ENCODE measurements at regions not wholly inside any gene's neighbourhood (a gene's known extent, or its start where the extent isn't known, plus 50 kb on each side); places are given as distances from the start of the nearest gene placed in this dataset.

DNA sequence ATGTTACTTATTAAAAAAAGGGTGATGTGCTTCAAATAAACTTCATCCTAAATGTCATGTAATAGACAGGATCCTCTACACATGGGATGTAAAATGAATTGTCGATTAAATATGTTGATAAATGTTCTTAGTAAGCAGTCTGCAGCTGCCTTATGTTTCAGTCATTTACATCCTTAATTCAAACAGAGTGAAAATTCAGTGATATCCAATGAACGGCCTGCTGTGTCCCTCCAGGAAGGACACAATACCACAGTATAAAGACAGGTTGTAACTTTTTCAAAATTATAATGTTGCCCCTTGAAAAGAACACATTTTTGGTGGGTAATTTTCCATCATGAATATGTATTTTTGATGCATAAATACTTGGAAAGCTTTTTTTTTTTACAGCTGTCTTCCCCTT, 266.5 kb upstream of the SEMA3A start:
- H3K27me3 ChIP-seq (ENCODE audit: control insufficient read depth in 1 of 2, insufficient read depth in 2 of 2, low read length in 2 of 2): no peaks in the 10 kb centered on the region
- no peak overlapping the region for H3K9ac ChIP-seq (ENCODE audit: low read depth in 1 of 2, low read length in 2 of 2)
- no peaks in the 10 kb centered on the region for H3K4me1 ChIP-seq (ENCODE audit: control insufficient read depth in 1 of 2, insufficient read depth in 2 of 2, low read length in 2 of 2)
- no peaks in the 10 kb centered on the region for H3K36me3 ChIP-seq (ENCODE audit: control insufficient read depth in 1 of 2, insufficient read depth in 2 of 2, low read length in 2 of 2)
- no peaks in the 10 kb centered on the region for H3K9me3 ChIP-seq (ENCODE audit: control insufficient read depth in 1 of 2, low read length in 2 of 2)
- H3K4me3 ChIP-seq (ENCODE audit: low read depth in 1 of 2, low read length in 2 of 2): no peak overlapping the region
- H3K27ac ChIP-seq (ENCODE audit: low read depth, low read length): no peak overlapping the region

DNA sequence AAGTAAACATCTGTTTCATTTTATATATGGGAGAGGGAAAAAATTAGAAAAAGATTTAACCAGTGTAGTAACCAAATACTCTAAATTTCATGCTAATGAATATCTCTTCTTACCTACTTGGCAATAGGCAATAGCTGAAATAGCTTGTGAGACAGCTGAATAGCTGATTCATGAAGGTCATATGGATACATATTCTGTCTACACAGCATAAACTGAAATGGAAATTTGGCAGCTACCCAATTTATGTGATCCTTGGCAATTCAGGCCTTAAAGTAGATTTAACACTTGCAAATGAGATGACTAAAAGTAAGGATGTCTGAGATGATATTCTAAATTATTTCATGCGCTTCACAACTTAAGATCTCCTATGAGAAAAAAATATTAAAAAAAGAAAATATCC, 261.2 kb upstream of the SEMA3A start:
- no peaks in the 10 kb centered on the region for H3K27me3 ChIP-seq (ENCODE audit: control insufficient read depth in 1 of 2, insufficient read depth in 2 of 2, low read length in 2 of 2)
- no peaks in the 10 kb centered on the region for H3K4me1 ChIP-seq (ENCODE audit: control insufficient read depth in 1 of 2, insufficient read depth in 2 of 2, low read length in 2 of 2)
- H3K9me3 ChIP-seq (ENCODE audit: control insufficient read depth in 1 of 2, low read length in 2 of 2): no peaks in the 10 kb centered on the region
- H3K4me3 ChIP-seq (ENCODE audit: low read depth in 1 of 2, low read length in 2 of 2): no peak overlapping the region
- no peaks in the 10 kb centered on the region for H3K36me3 ChIP-seq (ENCODE audit: control insufficient read depth in 1 of 2, insufficient read depth in 2 of 2, low read length in 2 of 2)
- H3K27ac ChIP-seq (ENCODE audit: low read depth, low read length): no peak overlapping the region
- no peak overlapping the region for H3K9ac ChIP-seq (ENCODE audit: low read depth in 1 of 2, low read length in 2 of 2)

DNA sequence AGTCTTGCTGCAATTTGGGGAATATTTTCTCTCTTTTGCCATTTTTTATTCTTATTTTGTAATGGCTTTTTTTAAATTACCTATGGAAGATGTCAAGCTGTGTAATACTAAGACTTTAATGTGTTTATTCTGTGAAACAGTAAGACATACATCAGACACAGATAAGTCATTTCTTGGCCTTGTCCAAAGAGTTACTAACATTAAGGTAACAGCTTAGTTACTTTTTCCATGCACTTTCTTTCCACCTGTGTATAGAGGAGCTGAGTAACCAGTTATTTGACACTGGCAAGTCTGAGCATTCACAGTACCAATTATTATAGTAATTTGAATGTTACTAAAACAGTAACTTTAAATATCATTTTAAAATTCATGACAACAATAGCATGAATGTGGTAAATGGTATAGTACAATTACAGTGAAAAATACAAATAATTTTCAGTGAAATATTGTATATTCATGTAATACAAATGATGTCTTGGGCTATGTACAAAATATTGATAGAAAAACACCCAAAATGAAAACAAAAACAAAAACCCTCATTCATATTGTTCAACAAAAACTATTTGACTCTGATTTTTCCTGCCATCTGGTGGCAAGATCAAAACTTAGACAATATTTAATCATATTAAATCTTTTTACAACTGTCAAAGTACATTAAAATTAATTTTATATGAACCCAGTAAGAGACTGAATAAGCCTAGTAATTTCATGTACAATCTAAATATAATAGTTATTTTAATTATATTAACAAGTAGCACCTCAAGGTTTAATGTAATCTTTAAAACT, 259.8 kb upstream of the SEMA3A start:
- Histone ChIP-seq H3K27ac (ENCODE audit: low read depth, low read length) (no peak overlapping the region), H3K36me3 (ENCODE audit: control insufficient read depth in 1 of 2, insufficient read depth in 2 of 2, low read length in 2 of 2) (no peaks in the 10 kb centered on the region), H3K9ac (ENCODE audit: low read depth in 1 of 2, low read length in 2 of 2) (no peak overlapping the region), H3K9me3 (ENCODE audit: control insufficient read depth in 1 of 2, low read length in 2 of 2) (no peaks in the 10 kb centered on the region), H3K27me3 (ENCODE audit: control insufficient read depth in 1 of 2, insufficient read depth in 2 of 2, low read length in 2 of 2) (no peaks in the 10 kb centered on the region), H3K4me3 (ENCODE audit: low read depth in 1 of 2, low read length in 2 of 2) (no peak overlapping the region), H3K4me1 (ENCODE audit: control insufficient read depth in 1 of 2, insufficient read depth in 2 of 2, low read length in 2 of 2) (no peaks in the 10 kb centered on the region)

DNA sequence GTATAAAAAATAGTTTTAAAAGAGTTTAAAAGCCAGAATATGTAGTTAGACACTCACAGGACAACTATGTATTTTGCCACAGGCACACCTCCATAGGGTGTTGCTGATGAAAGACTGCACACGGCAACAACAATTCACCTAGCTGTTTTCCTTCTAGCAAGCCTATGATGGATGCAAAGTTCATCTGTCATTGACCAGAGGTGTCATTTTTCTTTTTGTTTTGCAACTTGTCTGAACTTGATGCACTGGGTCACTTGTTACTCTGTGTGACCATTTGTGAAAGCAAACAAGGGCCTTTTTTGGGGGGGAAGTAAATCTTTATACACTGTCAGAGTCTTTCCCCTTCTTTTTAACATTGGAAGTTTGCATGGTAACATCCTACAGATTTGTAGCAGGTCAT, 258.0 kb upstream of the SEMA3A start:
- Histone ChIP-seq H3K4me3 (ENCODE audit: low read depth in 1 of 2, low read length in 2 of 2) (no peak overlapping the region), H3K9me3 (ENCODE audit: control insufficient read depth in 1 of 2, low read length in 2 of 2) (no peaks in the 10 kb centered on the region), H3K9ac (ENCODE audit: low read depth in 1 of 2, low read length in 2 of 2) (no peak overlapping the region), H3K36me3 (ENCODE audit: control insufficient read depth in 1 of 2, insufficient read depth in 2 of 2, low read length in 2 of 2) (no peaks in the 10 kb centered on the region), H3K27me3 (ENCODE audit: control insufficient read depth in 1 of 2, insufficient read depth in 2 of 2, low read length in 2 of 2) (no peaks in the 10 kb centered on the region), H3K4me1 (ENCODE audit: control insufficient read depth in 1 of 2, insufficient read depth in 2 of 2, low read length in 2 of 2) (no peaks in the 10 kb centered on the region), H3K27ac (ENCODE audit: low read depth, low read length) (no peak overlapping the region)

DNA sequence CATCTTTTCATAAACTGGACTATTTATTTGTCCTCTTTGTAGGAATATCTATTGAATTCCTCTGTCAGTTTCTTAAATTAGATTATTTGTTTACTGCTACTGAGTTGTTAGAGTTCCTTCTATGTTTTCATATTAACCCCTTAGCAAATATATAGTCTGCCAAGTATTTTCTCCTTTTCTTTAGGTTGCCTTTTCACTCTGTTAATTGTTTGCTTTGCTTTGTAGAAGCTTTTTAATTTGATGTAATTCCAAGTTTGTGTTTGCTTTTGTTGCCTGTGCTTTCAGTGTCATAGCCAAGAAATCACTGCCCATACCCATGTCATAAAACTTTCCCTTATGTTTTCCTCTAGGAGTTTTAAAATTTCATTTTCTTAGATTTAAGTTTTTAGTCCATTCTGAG, 256.2 kb upstream of the SEMA3A start:
- H3K27me3 ChIP-seq (ENCODE audit: control insufficient read depth in 1 of 2, insufficient read depth in 2 of 2, low read length in 2 of 2): no peaks in the 10 kb centered on the region
- no peaks in the 10 kb centered on the region for H3K4me1 ChIP-seq (ENCODE audit: control insufficient read depth in 1 of 2, insufficient read depth in 2 of 2, low read length in 2 of 2)
- no peaks in the 10 kb centered on the region for H3K36me3 ChIP-seq (ENCODE audit: control insufficient read depth in 1 of 2, insufficient read depth in 2 of 2, low read length in 2 of 2)
- H3K9me3 ChIP-seq (ENCODE audit: control insufficient read depth in 1 of 2, low read length in 2 of 2): no peaks in the 10 kb centered on the region
- H3K27ac ChIP-seq (ENCODE audit: low read depth, low read length): no peak overlapping the region
- no peak overlapping the region for H3K9ac ChIP-seq (ENCODE audit: low read depth in 1 of 2, low read length in 2 of 2)
- H3K4me3 ChIP-seq (ENCODE audit: low read depth in 1 of 2, low read length in 2 of 2): no peak overlapping the region

DNA sequence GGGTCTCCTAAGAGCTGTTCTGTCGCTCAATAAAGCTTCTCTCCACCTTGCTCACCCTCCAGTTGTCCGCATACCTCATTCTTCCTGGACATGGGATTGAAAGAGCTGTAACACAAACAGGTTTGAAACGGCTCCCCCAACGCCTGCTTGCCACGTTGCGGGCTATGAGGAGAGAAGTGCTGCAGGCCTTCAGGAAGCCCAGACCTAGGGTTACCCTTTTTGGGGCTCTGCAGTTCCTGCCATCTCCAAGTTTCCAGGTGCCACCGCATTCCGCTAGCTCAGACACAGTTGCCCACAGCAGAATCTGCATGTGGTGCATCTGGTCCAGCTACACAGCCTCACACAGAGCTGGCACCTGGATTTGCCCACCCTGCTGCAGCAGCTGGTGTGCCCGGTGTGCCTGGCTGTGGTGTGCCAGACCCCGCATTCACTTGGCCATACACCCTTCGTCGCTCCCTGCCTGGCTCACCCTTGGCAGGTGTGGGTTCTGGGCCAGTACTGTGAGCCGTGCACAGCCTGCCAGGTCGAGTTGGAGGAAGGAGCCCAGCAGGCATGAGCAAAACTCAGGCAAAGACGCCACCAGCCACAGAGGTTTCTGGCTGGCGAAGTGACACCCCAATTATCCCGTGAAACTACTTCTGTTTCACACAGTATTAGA, 253.2 kb upstream of the SEMA3A start:
- no peaks in the 10 kb centered on the region for H3K4me1 ChIP-seq (ENCODE audit: control insufficient read depth in 1 of 2, insufficient read depth in 2 of 2, low read length in 2 of 2)
- H3K27ac ChIP-seq (ENCODE audit: low read depth, low read length): no peak overlapping the region
- no peaks in the 10 kb centered on the region for H3K36me3 ChIP-seq (ENCODE audit: control insufficient read depth in 1 of 2, insufficient read depth in 2 of 2, low read length in 2 of 2)
- no peak overlapping the region for H3K9ac ChIP-seq (ENCODE audit: low read depth in 1 of 2, low read length in 2 of 2)
- H3K9me3 ChIP-seq (ENCODE audit: control insufficient read depth in 1 of 2, low read length in 2 of 2): no peaks in the 10 kb centered on the region
- H3K27me3 ChIP-seq (ENCODE audit: control insufficient read depth in 1 of 2, insufficient read depth in 2 of 2, low read length in 2 of 2): no peaks in the 10 kb centered on the region
- H3K4me3 ChIP-seq (ENCODE audit: low read depth in 1 of 2, low read length in 2 of 2): no peak overlapping the region

DNA sequence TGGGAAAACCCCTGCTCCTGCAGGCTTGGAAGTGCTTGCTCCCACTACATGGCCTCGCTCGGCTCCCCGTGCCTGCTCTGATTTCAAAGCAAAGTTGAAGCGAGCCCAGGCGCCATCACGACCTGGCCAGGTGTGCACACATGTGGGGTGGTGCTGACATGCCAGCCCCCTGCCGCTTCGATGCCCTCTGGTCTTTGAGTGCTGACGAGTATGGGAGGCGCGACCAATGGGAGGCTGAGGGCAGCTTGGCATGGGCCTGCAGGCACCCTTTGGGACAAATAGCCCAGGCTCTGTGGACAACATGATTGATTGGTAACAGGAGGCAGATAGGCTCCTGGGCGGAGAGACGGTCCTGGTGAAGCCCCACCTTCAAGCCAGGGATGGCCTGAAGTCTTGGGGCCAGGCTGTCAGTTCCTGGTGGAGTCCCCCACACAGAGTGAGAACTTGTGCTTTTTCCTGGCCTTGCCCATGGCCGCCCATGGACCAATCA, 252.4 kb upstream of the SEMA3A start:
- Histone ChIP-seq H3K4me1 (ENCODE audit: control insufficient read depth in 1 of 2, insufficient read depth in 2 of 2, low read length in 2 of 2) (no peaks in the 10 kb centered on the region), H3K4me3 (ENCODE audit: low read depth in 1 of 2, low read length in 2 of 2) (no peak overlapping the region), H3K9me3 (ENCODE audit: control insufficient read depth in 1 of 2, low read length in 2 of 2) (no peaks in the 10 kb centered on the region), H3K27ac (ENCODE audit: low read depth, low read length) (no peak overlapping the region), H3K27me3 (ENCODE audit: control insufficient read depth in 1 of 2, insufficient read depth in 2 of 2, low read length in 2 of 2) (no peaks in the 10 kb centered on the region), H3K9ac (ENCODE audit: low read depth in 1 of 2, low read length in 2 of 2) (no peak overlapping the region), H3K36me3 (ENCODE audit: control insufficient read depth in 1 of 2, insufficient read depth in 2 of 2, low read length in 2 of 2) (no peaks in the 10 kb centered on the region)

DNA sequence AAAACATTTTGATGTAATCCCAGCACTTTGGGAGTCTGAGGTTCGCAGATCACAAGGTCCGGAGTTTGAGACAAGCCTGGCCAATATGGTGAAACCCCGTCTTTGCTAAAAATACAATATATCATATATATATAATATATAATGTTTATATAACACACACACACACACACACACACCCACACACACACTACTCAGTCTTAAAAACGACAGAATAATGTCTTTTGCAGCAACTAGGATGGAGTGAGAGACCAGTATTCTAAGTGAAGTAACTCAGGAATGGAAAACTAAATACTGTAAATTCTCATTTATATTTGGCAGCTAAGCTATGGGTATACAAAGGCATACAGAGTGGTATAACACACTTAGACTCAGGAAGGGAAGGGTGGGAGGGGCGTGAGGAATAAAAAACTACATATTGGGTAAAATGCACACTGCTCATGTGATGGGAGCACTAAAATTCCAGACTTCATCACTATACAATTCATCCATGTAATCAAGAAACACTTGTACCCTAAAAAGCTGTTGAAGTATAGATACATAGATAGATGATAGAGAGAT, 231.2 kb upstream of the SEMA3A start:
- no peak overlapping the region for H3K9ac ChIP-seq (ENCODE audit: low read depth in 1 of 2, low read length in 2 of 2)
- H3K9me3 ChIP-seq (ENCODE audit: control insufficient read depth in 1 of 2, low read length in 2 of 2): no peaks in the 10 kb centered on the region
- H3K36me3 ChIP-seq (ENCODE audit: control insufficient read depth in 1 of 2, insufficient read depth in 2 of 2, low read length in 2 of 2): no peaks in the 10 kb centered on the region
- H3K4me3 ChIP-seq (ENCODE audit: low read depth in 1 of 2, low read length in 2 of 2): no peak overlapping the region
- H3K4me1 ChIP-seq (ENCODE audit: control insufficient read depth in 1 of 2, insufficient read depth in 2 of 2, low read length in 2 of 2): no peaks in the 10 kb centered on the region
- H3K27ac ChIP-seq (ENCODE audit: low read depth, low read length): no peak overlapping the region
- no peaks in the 10 kb centered on the region for H3K27me3 ChIP-seq (ENCODE audit: control insufficient read depth in 1 of 2, insufficient read depth in 2 of 2, low read length in 2 of 2)

DNA sequence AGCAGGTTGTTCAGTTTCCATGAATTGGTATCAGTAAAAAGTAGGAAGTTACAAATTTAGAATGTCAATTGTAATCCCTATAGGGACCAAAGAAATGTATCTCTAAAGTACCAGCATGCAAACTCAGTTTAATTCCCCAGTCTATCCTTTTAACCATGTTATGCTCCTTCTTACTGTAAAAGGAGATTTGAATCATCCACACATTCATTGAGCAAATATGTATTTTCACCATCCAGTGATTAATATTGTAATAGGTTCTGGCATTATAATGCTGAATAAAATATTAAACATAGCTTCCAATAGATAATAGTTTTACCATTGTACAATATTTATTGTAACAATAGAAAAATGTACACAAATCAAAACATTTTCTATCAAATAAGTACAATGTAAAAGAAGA, 228.2 kb upstream of the SEMA3A start:
- H3K4me1 ChIP-seq (ENCODE audit: control insufficient read depth in 1 of 2, insufficient read depth in 2 of 2, low read length in 2 of 2): no peaks in the 10 kb centered on the region
- H3K36me3 ChIP-seq (ENCODE audit: control insufficient read depth in 1 of 2, insufficient read depth in 2 of 2, low read length in 2 of 2): no peaks in the 10 kb centered on the region
- peaks cover 0 to 3% of the 10 kb centered on the region in 2 donors for H3K9me3 ChIP-seq (ENCODE audit: control insufficient read depth in 1 of 2, low read length in 2 of 2)
- H3K27ac ChIP-seq (ENCODE audit: low read depth, low read length): no peak overlapping the region
- H3K9ac ChIP-seq (ENCODE audit: low read depth in 1 of 2, low read length in 2 of 2): no peak overlapping the region
- no peak overlapping the region for H3K4me3 ChIP-seq (ENCODE audit: low read depth in 1 of 2, low read length in 2 of 2)
- H3K27me3 ChIP-seq (ENCODE audit: control insufficient read depth in 1 of 2, insufficient read depth in 2 of 2, low read length in 2 of 2): no peaks in the 10 kb centered on the region

DNA sequence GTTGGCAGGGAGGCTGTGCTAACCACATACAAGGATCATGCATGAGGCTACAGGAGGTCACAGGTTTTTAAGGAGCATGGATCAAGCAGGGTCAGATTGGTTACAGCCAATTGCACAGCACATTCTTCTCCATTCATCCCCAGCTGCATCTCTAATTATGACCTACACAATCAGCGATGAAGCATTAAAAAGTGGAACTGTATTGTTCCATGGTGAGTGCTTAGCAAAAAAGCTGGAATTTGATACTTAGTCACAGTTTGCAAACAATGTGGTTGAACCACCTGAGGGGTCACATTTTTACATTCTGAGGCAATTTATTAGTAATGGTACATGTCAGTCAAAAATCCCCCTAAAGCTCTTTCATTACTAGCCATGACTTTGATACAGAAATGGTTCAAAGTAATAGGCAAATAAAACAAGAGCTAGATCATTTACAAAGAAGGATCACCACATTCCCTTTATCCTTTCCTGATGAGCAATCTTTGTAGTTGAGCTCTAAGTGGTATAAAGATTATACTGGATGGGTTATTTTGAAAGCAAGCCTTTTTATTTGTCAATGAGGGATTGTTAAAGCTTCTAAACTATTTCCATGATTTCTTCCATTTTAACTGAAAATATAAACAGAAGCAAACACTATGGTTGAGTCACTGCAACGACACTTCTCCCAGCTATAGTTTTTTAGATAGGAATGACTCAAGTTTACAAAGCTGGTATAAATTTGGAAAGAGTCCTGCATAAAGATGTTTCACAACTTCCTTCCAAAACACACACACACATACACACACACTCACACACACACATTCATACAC, 217.8 kb upstream of the SEMA3A start:
- Histone ChIP-seq H3K4me3 (ENCODE audit: low read depth in 1 of 2, low read length in 2 of 2) (no peak overlapping the region), H3K27me3 (ENCODE audit: control insufficient read depth in 1 of 2, insufficient read depth in 2 of 2, low read length in 2 of 2) (no peaks in the 10 kb centered on the region), H3K4me1 (ENCODE audit: control insufficient read depth in 1 of 2, insufficient read depth in 2 of 2, low read length in 2 of 2) (no peaks in the 10 kb centered on the region), H3K9me3 (ENCODE audit: control insufficient read depth in 1 of 2, low read length in 2 of 2) (no peaks in the 10 kb centered on the region), H3K27ac (ENCODE audit: low read depth, low read length) (no peak overlapping the region), H3K9ac (ENCODE audit: low read depth in 1 of 2, low read length in 2 of 2) (no peak overlapping the region), H3K36me3 (ENCODE audit: control insufficient read depth in 1 of 2, insufficient read depth in 2 of 2, low read length in 2 of 2) (no peaks in the 10 kb centered on the region)

Data from duodenal mucosa (tissue), 2 donors.